ENCODE measurements at regions not wholly inside any gene's neighbourhood (a gene's known extent, or its start where the extent isn't known, plus 50 kb on each side); places are given as distances from the start of the nearest gene placed in this dataset.

- TF ChIP-seq, protein P1, sequence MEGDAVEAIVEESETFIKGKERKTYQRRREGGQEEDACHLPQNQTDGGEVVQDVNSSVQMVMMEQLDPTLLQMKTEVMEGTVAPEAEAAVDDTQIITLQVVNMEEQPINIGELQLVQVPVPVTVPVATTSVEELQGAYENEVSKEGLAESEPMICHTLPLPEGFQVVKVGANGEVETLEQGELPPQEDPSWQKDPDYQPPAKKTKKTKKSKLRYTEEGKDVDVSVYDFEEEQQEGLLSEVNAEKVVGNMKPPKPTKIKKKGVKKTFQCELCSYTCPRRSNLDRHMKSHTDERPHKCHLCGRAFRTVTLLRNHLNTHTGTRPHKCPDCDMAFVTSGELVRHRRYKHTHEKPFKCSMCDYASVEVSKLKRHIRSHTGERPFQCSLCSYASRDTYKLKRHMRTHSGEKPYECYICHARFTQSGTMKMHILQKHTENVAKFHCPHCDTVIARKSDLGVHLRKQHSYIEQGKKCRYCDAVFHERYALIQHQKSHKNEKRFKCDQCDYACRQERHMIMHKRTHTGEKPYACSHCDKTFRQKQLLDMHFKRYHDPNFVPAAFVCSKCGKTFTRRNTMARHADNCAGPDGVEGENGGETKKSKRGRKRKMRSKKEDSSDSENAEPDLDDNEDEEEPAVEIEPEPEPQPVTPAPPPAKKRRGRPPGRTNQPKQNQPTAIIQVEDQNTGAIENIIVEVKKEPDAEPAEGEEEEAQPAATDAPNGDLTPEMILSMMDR (IDR thresholded peaks at IDR 0.05): no peak
- TF ChIP-seq POLR2A (IDR thresholded peaks at IDR 0.05) (no peak), EP300 (IDR thresholded peaks at IDR 0.05) (no peak)
These were observed 361.4 kb downstream of the CXCL12 start for GRCh38 chr10:44023517-44023916.
